NCI-H82 treated with DMSO at 0.1 percent for 48 hours (cell line): ENCODE measurements at regions not wholly inside any gene's neighbourhood (a gene's known extent, or its start where the extent isn't known, plus 50 kb on each side); places are given as distances from the start of the nearest gene placed in this dataset.
"Not testable (repeated sequence)": the region's sequence is repeated elsewhere in the genome, so short reads cannot be mapped to it uniquely, and the experiment has no call there.

Experiments
- DNase-seq: peaks from one replicate; lab custom pipeline; 2025; ENCODE audit not compliant: unreplicated experiment; lab: John Stamatoyannopoulos, UW

DNA sequence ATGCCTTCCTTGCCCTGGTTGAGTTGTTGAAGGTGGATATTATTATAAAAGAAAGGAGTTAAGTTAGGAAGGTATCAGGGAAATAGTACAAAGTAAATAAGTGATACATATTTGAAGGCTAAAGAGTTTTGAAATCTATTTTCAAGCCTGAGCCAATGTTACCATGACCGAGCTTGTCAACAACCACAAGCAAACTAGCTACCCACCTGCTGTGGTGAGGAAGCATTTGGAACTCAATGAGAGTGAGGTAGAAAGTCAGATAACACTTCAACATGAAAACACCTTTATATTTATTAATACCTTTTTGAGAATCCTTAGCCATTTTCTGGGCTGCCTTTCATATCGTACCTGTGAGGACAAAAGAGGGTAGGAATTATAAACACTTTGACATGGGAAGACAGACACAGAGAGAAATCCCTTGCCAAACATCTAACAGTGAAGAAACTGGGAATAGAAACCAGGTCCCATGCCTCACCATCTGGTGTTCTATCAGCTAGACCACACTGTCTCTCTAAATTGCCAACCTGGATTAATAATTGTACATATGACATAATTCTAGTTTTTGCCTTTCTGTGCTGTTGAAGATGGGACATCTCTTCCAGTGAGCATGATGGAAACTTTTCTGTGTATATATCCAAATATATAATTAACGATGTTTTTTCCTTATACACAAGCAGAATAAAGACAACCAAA, 606.4 kb upstream of the NR3C2 start:
- DNase-seq: no peak

GRCh38 chr4:149047368-149047767, 605.2 kb upstream of the NR3C2 start:
- DNase-seq: no peak

- no peak for DNase-seq
Measured at GRCh38 chr4:149045731-149046130, 603.5 kb upstream of the NR3C2 start.

DNA sequence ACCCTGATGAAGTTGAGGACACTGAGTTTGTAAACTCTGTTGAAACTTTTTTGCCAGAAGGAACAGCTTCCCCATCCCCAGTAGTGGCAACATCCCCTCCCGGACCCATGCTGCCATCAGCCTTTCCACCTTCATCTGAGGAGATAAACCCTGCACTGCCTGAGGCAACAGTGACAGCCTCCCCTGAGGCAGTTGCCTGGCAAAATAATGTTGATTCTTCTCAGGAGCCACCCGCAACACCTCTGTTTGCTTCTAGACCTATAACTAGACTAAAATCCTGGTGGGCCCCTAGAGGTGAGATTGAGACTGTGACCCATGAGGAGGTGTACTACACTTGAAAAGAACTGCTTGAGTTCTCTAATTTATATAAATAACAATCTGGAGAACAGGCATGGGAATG, 597.6 kb upstream of the NR3C2 start:
- DNase-seq: not testable (repeated sequence)

- DNase-seq: peak; percentile 81
Measured at GRCh38 chr4:149031399-149031798, 589.2 kb upstream of the NR3C2 start.

DNA sequence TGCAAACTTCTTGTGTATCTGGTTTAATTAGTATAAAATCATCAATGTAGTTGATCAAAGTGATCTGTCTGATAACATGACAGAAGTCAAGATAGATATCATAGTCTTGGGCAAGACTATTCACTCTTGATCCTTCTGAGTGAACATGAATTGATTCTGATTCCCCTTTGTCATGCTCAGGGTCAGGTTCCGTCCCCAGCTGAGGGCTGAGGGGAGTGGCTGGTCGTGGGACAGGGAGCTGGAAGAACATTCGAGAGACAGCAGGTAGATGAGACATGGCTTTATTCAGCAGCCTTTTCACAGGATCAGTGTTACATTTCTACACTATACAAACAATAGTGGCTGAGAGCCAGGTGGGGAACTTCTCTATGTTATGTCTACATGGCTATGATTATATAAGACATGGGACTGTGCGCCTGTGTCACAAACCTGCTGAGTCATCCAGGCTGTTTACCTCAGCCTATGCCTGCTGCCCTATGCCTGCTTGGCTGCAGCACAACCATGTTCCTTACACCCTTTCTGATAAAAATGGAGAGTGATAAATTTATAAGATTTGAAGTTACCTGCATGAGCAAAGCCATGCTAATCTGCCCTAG, 586.9 kb upstream of the NR3C2 start:
- DNase-seq: no peak

DNA sequence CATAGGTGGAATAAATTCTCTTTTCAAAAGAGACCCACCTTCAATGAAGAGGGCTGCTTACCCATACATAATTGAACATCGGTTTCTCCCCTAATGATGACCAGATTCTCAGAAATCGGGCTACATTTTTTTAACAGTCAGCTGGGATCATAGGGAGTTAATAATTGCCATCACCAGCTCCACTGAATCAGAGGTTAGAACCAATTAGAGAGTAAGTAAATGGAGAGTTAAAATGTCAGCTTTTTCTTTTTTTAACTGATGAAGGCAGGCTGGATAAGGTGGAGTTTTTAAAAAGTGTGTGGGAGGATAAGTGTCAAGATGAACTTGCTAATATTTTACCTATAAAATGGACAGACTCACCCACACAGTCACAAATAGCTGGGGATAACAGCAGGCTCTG, 584.5 kb upstream of the NR3C2 start:
- no peak for DNase-seq

- no peak for DNase-seq
Measured at GRCh38 chr4:149017002-149017734, 575.0 kb upstream of the NR3C2 start.

GRCh38 chr4:149009223-149009622, 567.0 kb upstream of the NR3C2 start:
- DNase-seq: no peak

- no peak for DNase-seq
Measured at GRCh38 chr4:149008415-149009025, 566.3 kb upstream of the NR3C2 start.

- DNase-seq: peak; percentile 70
Measured at GRCh38 chr4:149005191-149005590, 563.0 kb upstream of the NR3C2 start.

- DNase-seq: no peak
Measured at GRCh38 chr4:148999924-149000323, 557.7 kb upstream of the NR3C2 start.

DNA sequence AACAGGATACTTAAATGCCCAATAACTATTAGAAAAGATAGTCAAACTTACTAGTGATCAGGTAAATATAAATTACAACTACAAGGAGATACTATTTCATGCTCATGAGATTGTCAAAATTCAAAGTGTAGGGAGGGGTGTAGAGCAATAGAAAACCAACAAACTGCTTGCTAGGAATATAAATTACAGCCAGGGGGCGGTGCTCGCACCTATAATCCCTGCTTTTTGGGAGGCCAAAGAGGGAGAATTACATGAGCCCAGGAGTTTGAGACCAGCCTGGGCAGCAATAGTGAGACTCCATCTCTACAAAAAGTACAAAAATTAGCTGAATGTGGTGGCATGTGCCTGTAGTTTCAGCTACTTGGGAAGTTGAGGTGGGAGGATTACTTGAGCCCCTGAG, 556.5 kb upstream of the NR3C2 start:
- DNase-seq: no peak

- DNase-seq: no peak
Measured at GRCh38 chr4:148986951-148987350, 544.7 kb upstream of the NR3C2 start.

- no peak for DNase-seq
Measured at GRCh38 chr4:148984951-148985350, 542.7 kb upstream of the NR3C2 start.

- no peak for DNase-seq
Measured at GRCh38 chr4:148982200-148982599, 540.0 kb upstream of the NR3C2 start.

DNA sequence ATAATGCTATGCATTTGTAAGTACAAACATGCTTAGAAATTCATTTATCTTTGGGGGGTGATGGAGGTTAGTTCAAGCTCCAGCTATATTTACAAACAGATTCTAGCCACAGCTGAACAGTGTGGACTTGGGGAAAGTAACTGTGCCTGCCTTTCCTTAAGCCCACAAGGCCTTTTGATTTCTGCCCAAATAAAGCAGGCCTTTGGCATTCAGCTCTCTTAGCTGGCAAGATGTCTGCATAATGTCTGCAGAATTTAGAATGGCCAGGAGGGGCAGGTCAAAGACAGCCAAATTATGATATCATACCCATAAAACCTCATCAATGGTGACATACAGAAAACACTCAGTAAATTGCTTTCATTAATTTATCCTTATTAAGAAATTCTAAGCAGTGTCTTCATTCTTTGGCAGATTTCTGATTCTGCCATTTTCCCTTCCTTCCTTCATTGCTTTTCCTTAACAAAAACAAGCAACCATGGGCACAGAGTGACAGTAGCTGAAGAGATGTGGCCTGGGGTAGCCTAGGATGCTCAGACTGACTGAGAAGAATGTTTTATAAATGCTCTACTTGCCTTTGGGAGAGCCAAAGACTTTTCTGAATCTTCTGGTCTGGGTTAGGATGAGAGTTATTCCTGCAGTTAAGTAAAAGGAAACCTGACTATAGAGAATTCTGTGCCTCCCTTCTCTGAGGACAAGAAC, 538.7 kb upstream of the NR3C2 start:
- no peak for DNase-seq

GRCh38 chr4:148978301-148978700, 536.1 kb upstream of the NR3C2 start:
- no peak for DNase-seq

DNA sequence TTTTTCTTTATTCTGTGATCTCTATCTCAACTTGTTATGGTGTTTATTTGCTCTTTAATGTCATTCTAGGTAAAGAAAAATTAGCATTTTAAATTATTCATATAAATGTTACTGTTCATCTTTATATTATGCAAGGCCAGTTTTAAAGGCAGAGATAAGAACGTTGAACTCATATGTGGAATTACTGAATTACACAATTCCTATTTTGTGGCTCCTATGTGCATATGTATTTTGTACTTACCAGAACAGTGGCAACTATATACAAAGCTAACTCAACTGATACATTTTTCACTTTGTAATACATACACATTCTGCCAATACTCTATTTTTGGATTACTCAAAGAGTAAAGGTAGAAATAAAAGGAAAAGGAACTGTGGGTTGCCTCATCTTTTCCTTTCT, 533.2 kb upstream of the NR3C2 start:
- DNase-seq: no peak

DNA sequence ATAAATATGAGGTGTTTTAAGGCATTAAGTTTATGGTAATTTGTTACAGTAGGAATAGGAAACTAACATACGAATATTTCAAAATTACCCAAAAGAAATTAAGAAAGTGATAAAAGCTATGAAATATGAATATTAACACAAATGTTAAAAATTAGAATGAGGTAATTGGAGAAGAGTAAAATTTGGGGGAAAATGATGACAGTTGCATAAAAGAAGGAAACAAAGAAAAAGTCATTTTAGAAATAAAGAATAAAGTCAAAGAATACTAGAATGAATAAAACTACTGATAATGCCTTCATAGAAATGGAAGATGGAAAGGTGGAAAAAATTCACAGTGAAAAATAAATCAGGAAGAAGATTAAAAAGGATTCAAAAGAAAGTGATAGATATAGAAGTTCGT, 522.9 kb upstream of the NR3C2 start:
- DNase-seq: no peak

- DNase-seq: peak; percentile 95
Measured at GRCh38 chr4:148964456-148964855, 522.2 kb upstream of the NR3C2 start.
